ENCODE measurements at regions not wholly inside any gene's neighbourhood (a gene's known extent, or its start where the extent isn't known, plus 50 kb on each side); places are given as distances from the start of the nearest gene placed in this dataset.

DNA sequence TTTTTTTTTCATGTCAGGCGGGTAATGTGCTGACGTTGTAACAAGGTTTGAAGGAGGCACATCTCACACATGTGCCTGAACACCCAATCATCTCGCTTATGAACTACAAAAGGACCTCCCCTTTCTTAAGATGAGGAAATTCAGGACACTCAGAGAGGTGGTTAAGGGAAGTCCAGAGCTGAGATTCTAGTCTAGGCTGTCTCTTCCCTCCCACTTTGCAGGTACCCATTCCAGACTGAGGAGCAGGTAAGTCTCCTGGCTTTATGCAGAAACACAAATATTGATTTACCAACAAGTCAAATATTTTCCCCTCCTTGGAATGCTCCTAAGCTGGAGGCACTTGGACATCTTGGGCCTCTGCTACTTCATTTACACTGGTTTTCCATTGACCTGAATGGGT is 122.9 kb upstream of the CADM1 start:
- TF ChIP-seq, protein P1, sequence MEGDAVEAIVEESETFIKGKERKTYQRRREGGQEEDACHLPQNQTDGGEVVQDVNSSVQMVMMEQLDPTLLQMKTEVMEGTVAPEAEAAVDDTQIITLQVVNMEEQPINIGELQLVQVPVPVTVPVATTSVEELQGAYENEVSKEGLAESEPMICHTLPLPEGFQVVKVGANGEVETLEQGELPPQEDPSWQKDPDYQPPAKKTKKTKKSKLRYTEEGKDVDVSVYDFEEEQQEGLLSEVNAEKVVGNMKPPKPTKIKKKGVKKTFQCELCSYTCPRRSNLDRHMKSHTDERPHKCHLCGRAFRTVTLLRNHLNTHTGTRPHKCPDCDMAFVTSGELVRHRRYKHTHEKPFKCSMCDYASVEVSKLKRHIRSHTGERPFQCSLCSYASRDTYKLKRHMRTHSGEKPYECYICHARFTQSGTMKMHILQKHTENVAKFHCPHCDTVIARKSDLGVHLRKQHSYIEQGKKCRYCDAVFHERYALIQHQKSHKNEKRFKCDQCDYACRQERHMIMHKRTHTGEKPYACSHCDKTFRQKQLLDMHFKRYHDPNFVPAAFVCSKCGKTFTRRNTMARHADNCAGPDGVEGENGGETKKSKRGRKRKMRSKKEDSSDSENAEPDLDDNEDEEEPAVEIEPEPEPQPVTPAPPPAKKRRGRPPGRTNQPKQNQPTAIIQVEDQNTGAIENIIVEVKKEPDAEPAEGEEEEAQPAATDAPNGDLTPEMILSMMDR (IDR thresholded peaks at IDR 0.05), result no peak
- no peak for TF ChIP-seq POLR2A (IDR thresholded peaks at IDR 0.05)
